ENCODE measurements at regions not wholly inside any gene's neighbourhood (a gene's known extent, or its start where the extent isn't known, plus 50 kb on each side); places are given as distances from the start of the nearest gene placed in this dataset.

GRCh38 chr9:115615821-115616665 lies 498.1 kb upstream of the TNC start:
- no peak for DNase-seq
- in situ Hi-C loops (cut with MboI; ENCODE audit: low pct_unique_long_range_greater_than_20kb, low sequenced_read_pairs): loop anchor here (25.0 kb wide), 1 partner anchor 946 kb away; no protein-coding TSS in a partner anchor

- in situ Hi-C loops (cut with MboI; ENCODE audit: low pct_unique_long_range_greater_than_20kb, low sequenced_read_pairs): loop anchor here (25.0 kb wide), 1 partner anchor 946 kb away; no protein-coding TSS in a partner anchor
These were observed 498.8 kb upstream of the TNC start for GRCh38 chr9:115616666-115617239.

GRCh38 chr9:115625251-115625650 lies 507.3 kb upstream of the TNC start:
- no peak for DNase-seq
- in situ Hi-C loops (cut with MboI; ENCODE audit: low pct_unique_long_range_greater_than_20kb, low sequenced_read_pairs): no loop called here

More at GRCh38 chr9:115616666-115617239, 498.8 kb upstream of the TNC start:
- no peak for DNase-seq

- DNase-seq: no peak
- in situ Hi-C loops (cut with MboI; ENCODE audit: low pct_unique_long_range_greater_than_20kb, low sequenced_read_pairs): no loop called here
These were observed 508.0 kb upstream of the TNC start for GRCh38 chr9:115625954-115626353.

- in situ Hi-C loops (cut with MboI; ENCODE audit: low pct_unique_long_range_greater_than_20kb, low sequenced_read_pairs): no loop called here
- no peak for DNase-seq
These were observed 509.6 kb upstream of the TNC start for GRCh38 chr9:115627511-115627910.

GRCh38 chr9:115628426-115628825 lies 510.5 kb upstream of the TNC start:
- no peak for DNase-seq
- in situ Hi-C loops (cut with MboI; ENCODE audit: low pct_unique_long_range_greater_than_20kb, low sequenced_read_pairs): no loop called here

GRCh38 chr9:115629879-115630840 lies 512.2 kb upstream of the TNC start:
- in situ Hi-C loops (cut with MboI; ENCODE audit: low pct_unique_long_range_greater_than_20kb, low sequenced_read_pairs): no loop called here
- DNase-seq: no peak

GRCh38 chr9:115632391-115632790 lies 514.4 kb upstream of the TNC start:
- in situ Hi-C loops (cut with MboI; ENCODE audit: low pct_unique_long_range_greater_than_20kb, low sequenced_read_pairs): no loop called here
- DNase-seq: no peak

- no peak for DNase-seq
- in situ Hi-C loops (cut with MboI; ENCODE audit: low pct_unique_long_range_greater_than_20kb, low sequenced_read_pairs): no loop called here
These were observed 515.1 kb upstream of the TNC start for GRCh38 chr9:115633104-115633503.

GRCh38 chr9:115635680-115636383 lies 517.8 kb upstream of the PAPPA start:
- in situ Hi-C loops (cut with MboI; ENCODE audit: low pct_unique_long_range_greater_than_20kb, low sequenced_read_pairs): no loop called here

GRCh38 chr9:115636596-115636995 lies 517.0 kb upstream of the PAPPA start:
- no peak for DNase-seq
- in situ Hi-C loops (cut with MboI; ENCODE audit: low pct_unique_long_range_greater_than_20kb, low sequenced_read_pairs): no loop called here

More at GRCh38 chr9:115635680-115636383, 517.8 kb upstream of the PAPPA start:
- no peak for DNase-seq

GRCh38 chr9:115637661-115638060 lies 515.9 kb upstream of the PAPPA start:
- in situ Hi-C loops (cut with MboI; ENCODE audit: low pct_unique_long_range_greater_than_20kb, low sequenced_read_pairs): no loop called here
- no peak for DNase-seq

- in situ Hi-C loops (cut with MboI; ENCODE audit: low pct_unique_long_range_greater_than_20kb, low sequenced_read_pairs): no loop called here
- no peak for DNase-seq
These were observed 512.7 kb upstream of the PAPPA start for GRCh38 chr9:115640887-115641286.

- no peak for DNase-seq
- in situ Hi-C loops (cut with MboI; ENCODE audit: low pct_unique_long_range_greater_than_20kb, low sequenced_read_pairs): no loop called here
These were observed 511.3 kb upstream of the PAPPA start for GRCh38 chr9:115642285-115642684.

- in situ Hi-C loops (cut with MboI; ENCODE audit: low pct_unique_long_range_greater_than_20kb, low sequenced_read_pairs): no loop called here
- DNase-seq: no peak
These were observed 509.5 kb upstream of the PAPPA start for GRCh38 chr9:115643948-115644727.

GRCh38 chr9:115649991-115650472 lies 503.6 kb upstream of the PAPPA start:
- in situ Hi-C loops (cut with MboI; ENCODE audit: low pct_unique_long_range_greater_than_20kb, low sequenced_read_pairs): no loop called here
- DNase-seq: no peak

GRCh38 chr9:115650768-115651167 lies 502.8 kb upstream of the PAPPA start:
- in situ Hi-C loops (cut with MboI; ENCODE audit: low pct_unique_long_range_greater_than_20kb, low sequenced_read_pairs): no loop called here

GRCh38 chr9:115651461-115651860 lies 502.1 kb upstream of the PAPPA start:
- in situ Hi-C loops (cut with MboI; ENCODE audit: low pct_unique_long_range_greater_than_20kb, low sequenced_read_pairs): no loop called here
- no peak for DNase-seq

More at GRCh38 chr9:115650768-115651167, 502.8 kb upstream of the PAPPA start:
- DNase-seq: no peak
